ENCODE measurements at regions not wholly inside any gene's neighbourhood (a gene's known extent, or its start where the extent isn't known, plus 50 kb on each side); places are given as distances from the start of the nearest gene placed in this dataset.

DNA sequence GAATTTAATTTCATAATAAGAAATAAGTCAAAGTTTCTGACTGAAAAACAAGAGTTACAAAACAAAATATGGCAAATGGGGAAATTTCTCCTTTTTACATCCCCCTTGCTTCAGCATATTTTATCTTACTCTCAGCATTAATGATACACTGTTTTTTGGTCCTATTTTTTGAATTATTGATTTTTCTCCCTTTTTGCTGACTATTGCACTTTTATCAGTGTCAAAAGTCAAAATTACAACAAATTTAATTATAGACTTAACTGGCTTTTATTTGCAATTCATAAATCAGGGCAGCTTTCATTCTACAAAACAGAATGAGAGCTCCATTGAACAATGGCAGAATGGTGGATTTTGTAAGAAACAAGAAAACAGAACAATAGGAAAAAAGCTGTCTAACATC, 901.9 kb downstream of the FAT4 start:
- no peaks in the 10 kb centered on the region for H3K36me3 ChIP-seq
- no peak for DNase-seq
- H3K27ac ChIP-seq, result no peak overlapping the region
- no peaks in the 10 kb centered on the region for H3K27me3 ChIP-seq
- TF ChIP-seq POLR2A (IDR thresholded peaks at IDR 0.05) (no peak), EP300 (IDR thresholded peaks at IDR 0.05) (no peak)
- TF ChIP-seq, protein P1, sequence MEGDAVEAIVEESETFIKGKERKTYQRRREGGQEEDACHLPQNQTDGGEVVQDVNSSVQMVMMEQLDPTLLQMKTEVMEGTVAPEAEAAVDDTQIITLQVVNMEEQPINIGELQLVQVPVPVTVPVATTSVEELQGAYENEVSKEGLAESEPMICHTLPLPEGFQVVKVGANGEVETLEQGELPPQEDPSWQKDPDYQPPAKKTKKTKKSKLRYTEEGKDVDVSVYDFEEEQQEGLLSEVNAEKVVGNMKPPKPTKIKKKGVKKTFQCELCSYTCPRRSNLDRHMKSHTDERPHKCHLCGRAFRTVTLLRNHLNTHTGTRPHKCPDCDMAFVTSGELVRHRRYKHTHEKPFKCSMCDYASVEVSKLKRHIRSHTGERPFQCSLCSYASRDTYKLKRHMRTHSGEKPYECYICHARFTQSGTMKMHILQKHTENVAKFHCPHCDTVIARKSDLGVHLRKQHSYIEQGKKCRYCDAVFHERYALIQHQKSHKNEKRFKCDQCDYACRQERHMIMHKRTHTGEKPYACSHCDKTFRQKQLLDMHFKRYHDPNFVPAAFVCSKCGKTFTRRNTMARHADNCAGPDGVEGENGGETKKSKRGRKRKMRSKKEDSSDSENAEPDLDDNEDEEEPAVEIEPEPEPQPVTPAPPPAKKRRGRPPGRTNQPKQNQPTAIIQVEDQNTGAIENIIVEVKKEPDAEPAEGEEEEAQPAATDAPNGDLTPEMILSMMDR (IDR thresholded peaks at IDR 0.05), result no peak
- intact Hi-C loops (cut with DNase I), result no loop called here
- H3K4me1 ChIP-seq (ENCODE audit: insufficient read depth), result no peaks in the 10 kb centered on the region
- no peak overlapping the region for H3K4me3 ChIP-seq
- no peaks in the 10 kb centered on the region for H3K9me3 ChIP-seq

DNA sequence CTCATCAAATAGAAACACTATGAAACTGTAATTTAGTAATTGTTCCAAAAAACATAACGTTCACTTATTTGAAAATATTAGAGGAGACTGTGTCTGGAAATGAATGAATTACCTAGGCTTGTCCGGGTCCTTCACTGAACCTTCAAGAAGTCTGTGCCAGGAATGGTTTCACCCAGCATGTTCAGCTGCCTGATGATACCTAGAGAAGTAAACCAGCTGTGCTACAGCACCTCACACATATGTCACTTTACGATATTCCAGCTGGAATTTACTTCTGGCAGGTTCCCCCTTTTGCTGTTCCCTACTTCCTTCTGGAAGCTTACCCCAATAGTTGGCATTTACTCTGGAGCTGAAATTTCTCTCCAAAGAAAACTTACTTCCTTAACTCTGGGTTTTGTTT, 906.5 kb downstream of the FAT4 start:
- DNase-seq, result no peak
- intact Hi-C loops (cut with DNase I), result no loop called here
- no peaks in the 10 kb centered on the region for H3K36me3 ChIP-seq
- WGBS, 3 donors, result 52 to 67% (median 65%) methylated on average over 3 of the region's 3 CpGs
- H3K4me1 ChIP-seq (ENCODE audit: insufficient read depth), result no peaks in the 10 kb centered on the region
- no peaks in the 10 kb centered on the region for H3K27me3 ChIP-seq
- TF ChIP-seq EP300 (IDR thresholded peaks at IDR 0.05) (no peak), POLR2A (IDR thresholded peaks at IDR 0.05) (no peak)
- TF ChIP-seq, protein P1 (IDR thresholded peaks at IDR 0.05), result no peak
- no peak overlapping the region for H3K4me3 ChIP-seq
- H3K27ac ChIP-seq, result no peak overlapping the region
- no peaks in the 10 kb centered on the region for H3K9me3 ChIP-seq

DNA sequence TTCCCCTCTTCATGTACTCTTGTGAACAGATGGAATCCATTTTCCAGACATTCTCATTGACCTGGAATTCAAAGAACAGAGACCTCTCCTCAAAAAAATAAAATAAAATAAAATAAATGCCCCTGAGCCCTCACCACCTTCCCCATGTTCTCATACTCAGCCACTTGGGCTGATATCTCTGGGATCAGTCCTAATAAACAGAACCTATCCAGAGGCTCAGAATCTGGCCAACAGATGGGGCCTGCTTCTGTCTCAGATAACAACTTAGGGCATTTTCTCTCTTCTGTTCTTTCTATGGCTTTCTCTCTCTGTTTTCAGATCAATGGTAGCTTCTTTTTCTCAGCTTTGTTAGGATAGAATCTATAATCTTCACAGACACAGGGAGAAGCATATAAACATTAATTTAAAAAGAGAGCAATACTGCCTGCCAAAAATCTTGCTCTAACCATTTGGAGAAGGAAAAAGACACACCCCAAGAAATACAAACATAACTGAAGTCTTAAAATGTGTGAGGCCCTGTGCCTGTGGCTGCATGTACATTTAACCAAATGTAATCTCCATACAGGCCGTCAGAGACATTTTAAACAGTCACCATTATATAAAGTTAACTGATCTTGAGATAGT, 907.1 kb downstream of the FAT4 start:
- H3K36me3 ChIP-seq, result no peaks in the 10 kb centered on the region
- no peak overlapping the region for H3K27ac ChIP-seq
- intact Hi-C loops (cut with DNase I), result no loop called here
- DNase-seq, result no peak
- 76 to 87% (median 81%) methylated on average over 1 of the region's 1 CpG for WGBS, 3 donors
- H3K9me3 ChIP-seq, result no peaks in the 10 kb centered on the region
- no peaks in the 10 kb centered on the region for H3K27me3 ChIP-seq
- no peaks in the 10 kb centered on the region for H3K4me1 ChIP-seq (ENCODE audit: insufficient read depth)
- TF ChIP-seq, protein P1 (IDR thresholded peaks at IDR 0.05), result no peak
- TF ChIP-seq EP300 (IDR thresholded peaks at IDR 0.05), result no peak
- no peak for TF ChIP-seq POLR2A (IDR thresholded peaks at IDR 0.05)
- no peak overlapping the region for H3K4me3 ChIP-seq

DNA sequence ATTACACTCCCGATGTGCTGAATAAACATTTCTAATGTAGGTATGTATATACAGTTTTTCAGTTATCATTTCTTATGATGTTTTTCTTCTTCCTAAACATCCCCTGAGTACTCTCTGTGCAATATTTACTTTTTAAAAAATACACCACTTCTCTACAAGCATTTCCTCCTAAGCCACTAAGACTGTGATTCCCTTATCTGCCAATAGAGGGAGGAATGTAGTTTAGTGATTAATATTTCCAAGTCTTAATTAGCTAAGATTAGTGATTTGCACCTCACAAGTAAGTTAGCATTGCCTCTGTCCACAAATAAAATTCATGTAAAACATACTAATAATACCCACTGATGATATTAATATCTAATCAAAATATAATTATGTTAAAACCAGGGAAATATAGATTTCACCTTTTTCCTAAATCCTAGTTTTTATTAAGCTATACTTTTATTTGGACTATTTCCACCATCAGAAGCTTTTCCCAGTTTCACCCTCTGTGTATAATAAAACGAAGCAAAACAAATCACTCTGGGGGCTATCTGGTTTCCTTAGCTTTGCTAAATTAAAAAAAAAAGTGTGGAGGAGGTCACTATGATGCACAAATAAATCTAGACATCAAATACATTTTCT, 909.1 kb downstream of the FAT4 start:
- Histone ChIP-seq H3K27ac (no peak overlapping the region), H3K36me3 (no peaks in the 10 kb centered on the region), H3K4me1 (ENCODE audit: insufficient read depth) (no peaks in the 10 kb centered on the region), H3K27me3 (no peaks in the 10 kb centered on the region), H3K4me3 (no peak overlapping the region), H3K9me3 (no peaks in the 10 kb centered on the region)
- 78 to 92% (median 84%) methylated on average over 2 of the region's 2 CpGs for WGBS, 3 donors
- DNase-seq, result no peak
- intact Hi-C loops (cut with DNase I), result no loop called here
- TF ChIP-seq, protein P1 (IDR thresholded peaks at IDR 0.05), result no peak
- TF ChIP-seq POLR2A (IDR thresholded peaks at IDR 0.05) (no peak), EP300 (IDR thresholded peaks at IDR 0.05) (no peak)
